HG03457 (cell line): ENCODE measurements at regions not wholly inside any gene's neighbourhood (a gene's known extent, or its start where the extent isn't known, plus 50 kb on each side); places are given as distances from the start of the nearest gene placed in this dataset.

Experiments
- ATAC-seq: cut with Tn5 transposase; IDR thresholded peaks from one replicate; pipeline ENCODE4 v1.9.1; 2021; ENCODE audit warnings: moderate number of reproducible peaks; ENCODE audit not compliant: unreplicated experiment

- no peak for ATAC-seq
These were observed 571.2 kb upstream of the FAT1 start for GRCh38 chr4:187294861-187295260.

- no peak for ATAC-seq
These were observed 578.3 kb upstream of the FAT1 start for GRCh38 chr4:187301923-187302322.

DNA sequence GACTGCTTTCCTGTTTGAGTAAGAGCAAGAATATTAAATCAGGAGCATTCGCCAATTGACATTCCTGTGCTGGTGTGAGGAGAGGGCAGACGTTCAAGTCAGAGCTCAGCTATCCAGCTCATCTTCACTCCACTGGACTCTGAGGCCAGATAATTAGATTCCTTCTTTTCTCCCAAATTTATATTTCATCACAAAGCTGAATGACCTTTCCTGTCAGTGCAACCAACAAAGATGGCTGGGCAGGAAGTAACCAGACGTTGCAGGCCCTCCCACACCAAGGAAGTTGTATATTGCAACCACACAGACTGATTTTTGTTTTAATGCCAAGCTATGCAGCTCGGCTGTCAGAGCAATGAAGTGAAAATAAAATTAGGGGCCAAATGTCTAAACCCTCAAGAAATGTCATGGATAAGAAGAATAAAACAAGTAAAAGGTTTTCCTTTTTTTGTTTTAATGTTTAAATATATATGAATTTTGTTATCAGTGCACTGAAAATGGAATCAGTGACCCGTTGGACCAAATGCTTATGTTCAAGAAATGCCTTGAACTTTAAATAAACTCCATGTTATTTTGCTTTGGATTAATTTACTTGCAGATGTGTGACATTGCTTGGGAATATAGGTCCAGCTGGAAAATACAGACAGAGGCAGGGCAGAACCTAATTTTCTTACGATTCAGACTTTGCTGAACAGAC lies 578.9 kb upstream of the FAT1 start:
- no peak for ATAC-seq

DNA sequence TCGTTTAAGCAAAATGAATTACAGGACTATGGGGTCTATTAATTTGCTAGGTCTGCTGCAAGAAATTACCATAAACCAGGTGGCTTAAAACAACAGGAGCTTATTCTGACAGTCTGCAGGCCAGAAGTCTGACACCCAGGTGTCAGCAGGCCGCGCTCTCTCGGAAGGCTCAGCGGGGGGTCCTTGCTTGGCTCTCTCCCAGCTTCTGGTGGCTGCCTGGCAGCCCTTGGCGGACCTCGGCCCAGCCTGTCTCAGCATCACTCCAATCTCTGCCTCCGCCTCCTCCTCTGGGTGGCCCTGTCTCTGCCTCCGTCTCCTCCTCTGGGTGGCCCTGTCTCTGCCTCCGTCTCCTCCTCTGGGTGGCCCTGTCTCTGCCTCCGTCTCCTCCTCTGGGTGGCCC lies 580.5 kb upstream of the FAT1 start:
- ATAC-seq, result no peak

DNA sequence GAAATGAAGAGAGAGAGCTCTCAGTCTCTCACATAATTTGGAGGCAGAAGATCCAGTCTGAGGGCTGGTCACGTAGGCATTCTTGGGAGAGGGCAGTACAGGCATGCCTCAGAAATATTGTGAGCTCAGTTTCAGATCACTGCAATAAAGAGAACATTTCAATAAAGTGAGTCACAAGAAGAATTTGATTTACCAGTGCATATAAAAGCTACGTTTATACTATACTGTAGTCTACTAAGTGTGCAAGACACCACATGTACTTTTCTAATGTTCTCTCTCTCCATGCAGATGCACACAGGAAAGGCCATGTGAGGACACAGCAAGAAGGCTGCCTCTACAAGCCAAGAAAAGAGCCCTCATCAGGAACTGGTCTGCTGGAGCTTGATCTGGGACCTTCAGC lies 583.5 kb upstream of the FAT1 start:
- no peak for ATAC-seq

GRCh38 chr4:187309456-187309855 lies 585.8 kb upstream of the FAT1 start:
- no peak for ATAC-seq

DNA sequence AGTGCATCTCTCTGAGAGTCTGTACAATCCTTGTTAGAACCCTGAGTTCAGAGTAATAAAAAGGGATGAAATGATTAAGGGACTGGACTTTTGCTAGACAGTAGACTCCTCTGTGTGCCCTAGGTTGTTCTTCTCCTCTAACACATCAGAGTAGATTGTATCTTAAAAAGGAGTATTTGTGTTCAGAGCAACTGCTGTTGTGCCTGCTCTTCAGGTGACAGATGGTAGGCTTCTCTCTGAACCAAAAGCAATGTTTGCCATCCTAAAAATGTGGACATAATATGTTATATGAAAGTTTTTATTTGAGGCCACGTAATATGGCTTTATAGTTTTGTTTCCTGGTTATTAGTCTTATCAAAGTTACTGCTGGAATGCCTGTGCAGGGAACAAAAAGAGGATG lies 588.6 kb upstream of the FAT1 start:
- ATAC-seq, result no peak

DNA sequence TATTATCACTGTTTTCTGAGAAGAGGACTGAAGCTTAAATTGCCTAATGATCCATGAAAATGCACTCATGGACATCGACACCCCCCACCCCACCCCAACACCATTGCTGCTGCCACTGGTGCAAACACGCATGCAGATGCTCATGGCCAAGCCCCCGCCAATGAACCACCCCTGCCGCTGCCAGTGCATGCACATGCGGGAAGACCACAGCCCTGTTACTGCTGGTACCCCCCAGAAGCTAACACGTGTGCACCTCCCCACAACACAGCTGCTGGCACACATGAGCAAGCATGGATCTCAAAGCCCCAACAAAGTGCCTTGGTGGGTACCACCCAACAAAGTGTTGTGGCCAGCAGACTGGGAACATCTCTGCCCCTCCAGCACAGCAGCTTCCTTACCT lies 594.1 kb upstream of the FAT1 start:
- no peak for ATAC-seq

GRCh38 chr4:187321711-187322110 lies 598.1 kb upstream of the FAT1 start:
- no peak for ATAC-seq

DNA sequence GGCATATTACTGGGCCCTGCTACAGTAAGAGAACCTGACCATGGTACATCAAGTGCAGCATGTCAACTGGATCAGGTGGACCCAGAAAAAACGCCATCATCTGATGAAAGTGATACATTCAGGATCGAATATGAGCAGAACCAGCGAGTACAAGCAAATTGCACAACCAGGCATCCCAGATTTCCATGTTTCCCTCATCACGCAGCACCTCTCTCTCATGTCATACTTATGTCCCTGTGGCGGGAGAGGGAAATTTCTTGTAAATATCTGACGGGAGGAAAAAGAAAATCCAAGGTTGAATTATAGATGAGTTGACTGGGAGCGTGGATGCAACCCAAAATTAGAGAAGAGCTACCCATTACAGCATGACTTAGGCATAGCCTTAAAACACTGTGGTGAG lies 608.5 kb upstream of the FAT1 start:
- no peak for ATAC-seq

DNA sequence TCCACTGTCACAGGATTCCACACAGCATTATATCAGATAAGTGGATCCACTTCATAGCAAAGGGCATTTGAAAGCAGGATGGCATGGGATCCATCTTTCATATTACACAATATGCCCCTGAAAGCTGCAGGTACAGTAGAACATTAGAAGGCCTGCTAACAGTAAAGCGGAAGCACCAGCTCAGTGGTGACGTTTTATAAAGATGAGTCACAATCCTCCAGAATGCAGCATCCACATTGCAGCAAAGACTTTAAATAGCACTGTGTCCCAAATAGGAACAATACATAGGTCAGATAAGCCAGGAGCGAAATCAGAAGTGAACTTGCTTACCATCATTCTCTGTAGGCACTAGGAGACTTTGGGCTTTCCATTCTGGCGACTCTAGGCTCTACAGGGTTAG lies 609.5 kb upstream of the FAT1 start:
- ATAC-seq, result no peak

GRCh38 chr4:187335339-187335738 lies 611.7 kb upstream of the FAT1 start:
- no peak for ATAC-seq

DNA sequence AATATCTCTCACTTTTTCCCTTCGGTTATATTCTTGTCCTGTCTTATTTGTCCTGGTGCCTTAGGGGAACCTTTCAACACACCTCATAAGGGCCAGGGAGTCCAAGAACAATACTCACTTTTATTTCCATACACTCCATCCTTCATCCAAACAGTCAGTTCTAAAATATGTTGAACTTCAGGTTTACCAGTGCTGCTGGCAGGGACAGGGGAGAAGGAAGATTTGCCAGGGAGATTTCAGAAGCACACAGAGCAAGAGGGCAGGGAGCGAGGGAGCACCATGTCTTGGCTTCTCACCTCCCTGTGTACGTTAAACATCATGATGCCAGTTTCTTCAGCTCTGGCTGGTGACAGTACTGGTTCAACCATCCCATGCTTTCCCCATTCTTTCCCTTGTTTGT lies 631.1 kb upstream of the FAT1 start:
- no peak for ATAC-seq

DNA sequence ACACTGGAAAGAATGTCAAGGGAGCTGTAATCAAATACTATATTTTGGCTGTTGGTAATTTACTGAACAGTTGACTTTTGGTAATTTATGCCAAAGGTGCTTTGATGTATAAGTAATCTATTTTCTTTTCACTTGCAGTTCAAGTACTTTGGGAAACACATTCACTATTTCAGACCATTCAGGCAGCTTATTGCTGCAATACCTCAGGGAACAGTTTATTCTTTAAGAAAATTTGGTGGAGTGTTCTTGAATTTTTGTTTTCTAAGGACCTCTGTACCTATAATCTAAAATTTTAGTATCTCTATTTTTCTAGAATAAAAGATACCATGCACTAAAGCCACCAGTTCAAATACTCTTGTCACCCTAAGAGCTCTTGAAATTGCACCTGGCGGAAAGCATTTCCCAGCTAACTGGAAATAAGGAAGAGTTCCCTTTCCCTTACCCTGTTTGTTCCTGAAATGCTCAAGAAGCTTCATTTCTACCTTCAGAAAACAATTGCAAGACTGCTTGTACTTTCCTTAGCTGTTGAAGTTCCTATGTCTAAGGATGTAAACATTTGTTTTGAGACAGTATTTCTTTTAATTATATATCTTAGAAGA lies 633.5 kb upstream of the FAT1 start:
- no peak for ATAC-seq

DNA sequence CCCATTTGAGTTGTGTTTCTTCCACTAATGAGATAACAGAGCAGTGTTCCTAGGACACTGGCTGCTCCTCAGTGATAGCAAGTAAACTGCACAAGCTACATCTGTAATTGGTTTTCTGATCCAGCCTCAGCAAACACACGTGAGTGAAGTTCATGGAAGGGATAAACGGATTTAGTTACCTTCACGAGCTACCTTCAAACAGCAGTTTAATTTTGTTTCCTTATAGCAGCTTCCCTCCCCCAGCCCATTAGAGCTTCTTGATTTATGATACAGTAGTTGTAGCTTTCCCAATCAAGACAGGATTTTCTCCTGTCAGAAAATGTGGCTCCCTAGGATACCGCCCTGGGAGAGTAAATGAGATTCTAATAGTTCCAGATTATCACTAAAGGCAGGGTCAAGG lies 634.2 kb upstream of the FAT1 start:
- ATAC-seq, result no peak

- no peak for ATAC-seq
These were observed 632.4 kb upstream of the ZFP42 start for GRCh38 chr4:187362937-187363857.

- ATAC-seq, result no peak
These were observed 631.2 kb upstream of the ZFP42 start for GRCh38 chr4:187364401-187364800.

DNA sequence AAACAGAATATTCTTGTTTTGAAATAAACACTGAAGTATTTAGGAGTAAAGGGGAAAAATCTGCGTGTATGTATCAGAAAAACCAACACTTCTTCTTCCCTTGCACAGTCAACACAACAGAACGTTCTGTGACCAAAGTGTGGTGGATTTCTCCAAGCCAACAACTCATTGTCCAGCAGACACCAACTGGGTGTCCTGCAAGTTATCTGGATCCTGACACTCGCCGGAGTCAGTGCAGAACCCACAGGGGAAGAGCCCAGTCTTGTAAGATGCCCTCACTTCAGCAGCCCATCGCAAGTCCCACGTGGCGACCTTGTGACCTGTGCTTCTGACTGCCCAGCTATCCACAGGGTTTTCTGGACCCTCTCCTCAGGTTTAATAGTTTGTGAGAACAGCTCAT lies 630.7 kb upstream of the ZFP42 start:
- no peak for ATAC-seq

DNA sequence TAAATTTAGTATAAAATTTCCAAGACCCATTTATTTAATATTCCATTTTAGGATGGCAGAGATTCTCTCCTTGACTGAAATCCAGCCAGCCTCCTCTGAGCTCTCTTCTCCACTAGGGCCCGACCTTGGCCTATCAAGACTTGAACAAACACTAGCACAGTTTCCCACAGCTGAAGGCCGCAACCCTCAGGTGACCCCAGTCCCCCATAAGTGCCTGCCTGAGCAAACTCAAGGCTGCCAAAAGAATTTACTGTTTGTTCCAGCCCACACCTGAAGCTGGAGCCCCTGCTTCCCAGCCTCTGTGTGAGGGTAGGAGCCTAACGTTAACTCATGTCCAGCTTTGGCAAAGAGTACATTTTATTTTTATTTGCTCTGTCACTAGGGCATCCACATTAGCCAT lies 629.0 kb upstream of the ZFP42 start:
- ATAC-seq, result no peak

DNA sequence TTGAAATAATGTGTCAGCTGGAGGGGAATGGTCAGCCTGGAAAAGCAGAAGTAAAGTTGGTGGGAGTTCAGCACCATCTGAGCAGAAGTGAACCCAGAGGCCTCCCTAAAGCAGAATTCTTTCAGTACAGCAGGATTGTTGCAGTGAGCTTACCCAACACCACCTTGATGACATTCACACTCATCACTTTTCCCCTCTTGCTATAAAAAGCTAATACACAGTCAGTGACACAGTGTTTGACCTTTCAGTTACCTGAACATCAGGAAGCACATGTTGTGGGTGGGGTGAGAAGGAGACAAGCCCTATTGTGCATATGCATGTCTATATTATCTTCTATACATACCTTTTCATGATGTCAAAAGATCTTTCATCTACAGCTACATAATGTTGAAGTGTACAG lies 624.7 kb upstream of the ZFP42 start:
- no peak for ATAC-seq

GRCh38 chr4:187378441-187378840 lies 617.1 kb upstream of the ZFP42 start:
- no peak for ATAC-seq

DNA sequence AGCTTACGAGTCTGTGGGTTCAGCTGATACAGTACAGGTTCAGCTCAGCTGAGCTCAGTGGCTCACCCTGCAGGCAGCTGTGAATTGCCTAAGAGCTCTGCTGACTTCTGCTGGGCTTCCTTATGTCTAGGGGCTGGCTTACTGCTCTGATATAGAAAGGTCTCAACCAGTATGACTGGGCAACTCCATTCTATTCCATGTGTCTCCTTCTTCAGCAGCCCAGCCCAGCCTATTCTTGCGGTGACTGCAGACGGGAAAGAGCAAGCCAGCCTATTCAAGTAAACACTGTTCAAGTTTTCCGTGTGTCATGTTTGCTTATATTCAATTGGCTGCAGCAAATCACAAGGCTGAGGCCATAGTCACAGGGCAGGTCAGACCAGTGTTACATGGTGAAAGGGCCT lies 615.4 kb upstream of the ZFP42 start:
- no peak for ATAC-seq
